ENCODE measurements at regions not wholly inside any gene's neighbourhood (a gene's known extent, or its start where the extent isn't known, plus 50 kb on each side); places are given as distances from the start of the nearest gene placed in this dataset.
"Not testable (repeated sequence)": the region's sequence is repeated elsewhere in the genome, so short reads cannot be mapped to it uniquely, and the experiment has no call there.

DNA sequence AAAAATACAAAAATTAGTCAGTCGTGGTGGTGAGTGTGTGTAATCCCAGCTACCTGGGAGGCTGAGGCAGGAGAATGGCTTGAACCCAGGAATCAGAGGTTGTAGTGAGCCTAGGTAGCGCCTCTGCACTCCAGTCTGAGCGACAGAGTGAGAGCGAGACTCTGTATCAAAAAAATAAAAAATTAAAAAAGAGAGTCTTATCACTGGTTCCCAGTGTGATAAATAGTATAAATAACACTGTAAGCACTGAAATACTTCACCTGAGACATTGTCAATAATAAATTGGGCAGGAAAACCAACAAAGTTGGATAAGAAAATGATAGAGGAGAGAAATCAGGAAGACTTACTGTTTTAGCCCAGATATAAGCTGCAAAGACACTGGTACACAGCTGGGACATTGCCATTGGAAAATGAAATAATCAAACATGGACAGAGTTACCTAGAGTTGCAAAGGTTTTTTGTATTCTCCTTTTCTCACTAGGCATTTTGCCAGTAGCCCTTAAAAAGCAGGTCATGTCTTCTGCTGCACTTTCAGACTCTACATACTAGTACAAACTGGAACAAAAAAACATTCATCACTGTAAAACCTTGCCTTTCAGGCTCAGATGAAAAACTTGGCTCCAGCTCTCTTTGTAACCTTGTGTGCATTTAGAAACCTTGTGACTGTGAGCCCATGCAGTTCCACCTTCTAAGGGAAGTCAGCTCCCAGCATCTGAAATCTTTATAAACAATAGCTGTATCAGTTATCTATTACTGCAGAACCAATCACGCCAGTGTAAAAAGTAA is 55.0 kb upstream of the PPP1R2C start:
- TF ChIP-seq CTCF (IDR thresholded peaks at IDR 0.05; ENCODE audit: low read depth, low read length): no peak
- POLR2A ChIA-PET: no interaction called here

DNA sequence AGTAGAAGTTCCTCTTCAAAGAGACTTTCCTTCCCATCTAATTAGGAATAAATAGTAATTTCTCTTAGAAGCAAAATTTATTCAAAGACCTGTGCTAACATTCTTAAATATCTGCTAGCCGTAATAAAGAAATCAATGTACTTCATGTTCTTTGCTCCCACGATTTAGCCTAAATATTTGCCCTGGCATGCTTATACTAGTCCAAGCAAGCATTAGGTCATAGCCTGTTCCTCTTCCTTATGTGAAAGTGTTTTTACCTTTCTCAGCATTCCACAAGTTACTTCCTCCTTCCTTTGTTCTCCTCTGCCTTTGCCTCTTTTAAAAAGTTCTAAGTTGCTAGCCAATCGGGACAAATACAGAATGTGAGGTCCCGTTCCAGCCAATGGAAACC is 55.6 kb upstream of the PPP1R2C start:
- not testable (repeated sequence) for H3K4me3 ChIP-seq (ENCODE audit: low read depth, low read length)

More for the DNA sequence above, 55.0 kb upstream of the PPP1R2C start:
- Histone ChIP-seq H3K27ac (ENCODE audit: low read depth, low read length) (no peak overlapping the region), H3K27me3 (ENCODE audit: control insufficient read depth, insufficient read depth, low read length) (no peaks in the 10 kb centered on the region), H3K9me3 (ENCODE audit: control insufficient read depth, insufficient read depth, low read length) (no peaks in the 10 kb centered on the region), H3K4me3 (ENCODE audit: low read depth, low read length) (no peak overlapping the region)
- CTCF ChIA-PET: no interaction called here
- no peak for DNase-seq (ENCODE audit: low read depth, low spot score)

GRCh38 chrX:42837101-42837726 is 59.3 kb upstream of the PPP1R2C start:
- no peak overlapping the region for H3K27ac ChIP-seq (ENCODE audit: low read depth, low read length)
- CTCF ChIA-PET: no interaction called here
- DNase-seq (ENCODE audit: low read depth, low spot score): no peak
- POLR2A ChIA-PET: no interaction called here
- no peak for TF ChIP-seq CTCF (IDR thresholded peaks at IDR 0.05; ENCODE audit: low read depth, low read length)
- H3K27me3 ChIP-seq (ENCODE audit: control insufficient read depth, insufficient read depth, low read length): no peaks in the 10 kb centered on the region
- no peaks in the 10 kb centered on the region for H3K9me3 ChIP-seq (ENCODE audit: control insufficient read depth, insufficient read depth, low read length)
- H3K4me3 ChIP-seq (ENCODE audit: low read depth, low read length): no peak overlapping the region

More for the DNA sequence above, 55.6 kb upstream of the PPP1R2C start:
- POLR2A ChIA-PET; H3K27me3 ChIP-seq (ENCODE audit: control insufficient read depth, insufficient read depth, low read length); CTCF ChIA-PET; DNase-seq (ENCODE audit: low read depth, low spot score); H3K27ac ChIP-seq (ENCODE audit: low read depth, low read length); H3K9me3 ChIP-seq (ENCODE audit: control insufficient read depth, insufficient read depth, low read length): not testable (repeated sequence)

DNA sequence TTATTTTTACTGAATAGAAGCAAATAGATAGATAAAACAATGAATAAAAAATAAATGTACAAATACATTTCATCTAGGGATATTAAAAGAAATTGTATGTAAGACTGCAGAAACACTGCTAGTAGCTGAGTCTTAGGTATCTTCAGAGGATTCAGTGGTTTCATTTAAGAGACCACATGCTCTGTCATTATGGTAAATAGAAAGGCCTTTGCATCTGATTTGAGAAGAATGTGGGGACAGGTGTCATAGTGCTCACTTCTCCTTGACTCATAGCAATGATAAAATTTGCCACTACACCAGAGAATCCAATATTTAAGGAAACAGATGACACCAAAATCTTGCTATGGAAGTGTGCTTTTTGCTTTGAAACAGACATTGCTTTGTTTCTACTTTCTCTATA is 59.8 kb upstream of the PPP1R2C start:
- TF ChIP-seq CTCF (IDR thresholded peaks at IDR 0.05; ENCODE audit: low read depth, low read length): no peak
- Histone ChIP-seq H3K27me3 (ENCODE audit: control insufficient read depth, insufficient read depth, low read length) (no peaks in the 10 kb centered on the region), H3K9me3 (ENCODE audit: control insufficient read depth, insufficient read depth, low read length) (no peaks in the 10 kb centered on the region), H3K27ac (ENCODE audit: low read depth, low read length) (no peak overlapping the region), H3K4me3 (ENCODE audit: low read depth, low read length) (no peak overlapping the region)
- no peak for DNase-seq (ENCODE audit: low read depth, low spot score)
- CTCF ChIA-PET: no interaction called here
- POLR2A ChIA-PET: no interaction called here

DNA sequence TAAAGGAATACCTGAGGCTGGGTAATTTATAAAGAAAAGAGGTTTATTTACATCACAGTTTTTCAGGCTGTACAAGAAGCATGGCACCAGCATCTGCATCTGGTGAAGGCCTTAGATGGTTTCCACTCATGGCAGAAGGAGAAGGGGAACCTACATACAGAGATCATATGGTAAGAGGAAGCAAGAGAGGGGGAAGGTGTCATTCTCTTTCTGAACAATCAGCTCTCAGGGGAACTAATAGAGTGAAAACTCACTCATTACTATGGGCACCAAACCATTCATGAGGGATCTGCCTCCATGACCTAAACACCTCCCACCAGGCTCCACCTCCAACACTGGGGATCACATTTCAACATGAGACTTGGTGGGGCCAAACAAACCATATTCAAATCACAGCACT is 61.7 kb upstream of the PPP1R2C start:
- no peak for DNase-seq (ENCODE audit: low read depth, low spot score)
- H3K9me3 ChIP-seq (ENCODE audit: control insufficient read depth, insufficient read depth, low read length): no peaks in the 10 kb centered on the region
- no peaks in the 10 kb centered on the region for H3K27me3 ChIP-seq (ENCODE audit: control insufficient read depth, insufficient read depth, low read length)
- no peak overlapping the region for H3K27ac ChIP-seq (ENCODE audit: low read depth, low read length)
- ChIA-PET CTCF (no interaction called here), POLR2A (no interaction called here)
- H3K4me3 ChIP-seq (ENCODE audit: low read depth, low read length): no peak overlapping the region
- no peak for TF ChIP-seq CTCF (IDR thresholded peaks at IDR 0.05; ENCODE audit: low read depth, low read length)
